ENCODE measurements at regions not wholly inside any gene's neighbourhood (a gene's known extent, or its start where the extent isn't known, plus 50 kb on each side); places are given as distances from the start of the nearest gene placed in this dataset.
"Not testable (repeated sequence)": the region's sequence is repeated elsewhere in the genome, so short reads cannot be mapped to it uniquely, and the experiment has no call there.

DNA sequence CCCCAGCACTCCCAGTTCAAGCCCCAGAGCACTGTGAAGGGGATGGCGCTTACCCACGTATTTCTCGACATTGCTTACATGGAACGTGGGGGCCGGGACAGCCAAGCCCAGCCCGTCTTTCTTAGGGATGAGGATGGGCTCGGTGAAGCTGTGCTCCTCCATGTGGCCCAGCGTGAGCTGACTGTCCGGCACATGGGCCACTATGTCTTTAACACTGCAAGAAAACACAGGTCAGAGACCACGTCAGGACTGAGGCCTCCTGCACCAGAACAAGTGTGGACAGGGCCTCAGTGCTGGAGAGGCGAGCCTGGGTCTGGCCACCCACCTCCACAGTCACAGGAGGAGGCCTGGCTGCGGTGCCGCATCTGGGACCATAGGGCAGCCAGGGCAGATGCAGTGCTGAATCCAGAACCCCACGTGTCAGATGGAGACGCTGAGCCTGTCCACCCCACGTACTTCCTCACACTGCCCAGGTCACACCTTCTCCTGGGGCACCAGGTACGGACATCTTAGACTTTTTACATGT lies 125.2 kb downstream of the TUBA3C start:
- TF ChIP-seq ZFX (IDR thresholded peaks at IDR 0.05; ENCODE audit: borderline replicate concordance) (no peak), CTCF (IDR thresholded peaks at IDR 0.05) (no peak)
- H3K27ac ChIP-seq, result no peak overlapping the region

DNA sequence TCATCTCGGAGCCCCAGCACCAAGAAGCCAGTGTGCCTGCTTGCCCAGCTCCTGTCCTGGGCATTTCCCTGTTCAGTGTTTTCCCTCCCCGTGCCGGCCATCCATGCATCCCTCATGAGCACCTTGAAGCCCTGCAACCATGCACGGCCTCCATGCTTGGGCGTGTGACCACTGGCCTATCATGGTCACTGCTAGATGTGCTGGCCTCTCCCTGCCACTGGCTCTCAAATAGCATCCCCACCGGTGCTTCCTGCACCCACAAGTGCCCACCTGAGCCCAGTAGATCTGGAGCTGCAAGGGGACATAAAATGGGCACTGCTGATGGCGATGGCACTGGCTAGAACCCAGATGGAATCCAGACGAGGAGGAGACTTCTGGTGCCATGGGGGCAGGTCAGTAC lies 126.0 kb downstream of the TUBA3C start:
- H3K27ac ChIP-seq, result no peak overlapping the region
- TF ChIP-seq CTCF (IDR thresholded peaks at IDR 0.05), result no peak

GRCh38 chr13:19053561-19053960 lies 128.1 kb downstream of the TUBA3C start:
- TF ChIP-seq CTCF (IDR thresholded peaks at IDR 0.05) (no peak), ZFX (IDR thresholded peaks at IDR 0.05; ENCODE audit: borderline replicate concordance) (no peak)

GRCh38 chr13:19052931-19053330 lies 128.7 kb downstream of the TUBA3C start:
- no peak for TF ChIP-seq ZFX (IDR thresholded peaks at IDR 0.05; ENCODE audit: borderline replicate concordance)
- no peak overlapping the region for H3K27ac ChIP-seq

More at GRCh38 chr13:19053561-19053960, 128.1 kb downstream of the TUBA3C start:
- no peak overlapping the region for H3K27ac ChIP-seq

GRCh38 chr13:19052180-19052579 lies 129.4 kb downstream of the TUBA3C start:
- no peak for TF ChIP-seq ZFX (IDR thresholded peaks at IDR 0.05; ENCODE audit: borderline replicate concordance)
- no peak for TF ChIP-seq CTCF (IDR thresholded peaks at IDR 0.05)
- H3K27ac ChIP-seq, result no peak overlapping the region

DNA sequence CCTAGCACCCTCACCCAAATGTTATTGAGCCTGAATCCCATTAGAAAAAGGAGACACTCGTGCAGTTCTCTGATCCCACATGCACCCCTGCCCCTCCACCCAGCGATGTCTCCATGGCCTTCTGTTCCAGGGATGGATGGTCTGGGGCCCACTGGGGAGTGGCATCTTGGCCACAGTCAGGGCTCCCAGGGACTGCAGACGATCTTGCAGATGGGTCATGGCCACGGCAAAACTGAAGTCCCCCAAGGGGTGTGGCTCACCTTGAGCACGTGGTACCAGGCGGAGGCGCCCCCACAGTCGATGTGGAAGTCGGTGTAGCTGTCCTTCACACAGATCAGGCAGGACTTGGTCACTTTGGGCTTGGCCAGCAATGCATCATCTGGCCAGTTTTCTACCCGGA lies 130.7 kb downstream of the TUBA3C start:
- TF ChIP-seq CTCF (IDR thresholded peaks at IDR 0.05), result no peak
- H3K27ac ChIP-seq, result no peak overlapping the region

- not testable (repeated sequence) for H3K27ac ChIP-seq
Observed at GRCh38 chr13:19049624-19050023, 132.0 kb downstream of the TUBA3C start.

DNA sequence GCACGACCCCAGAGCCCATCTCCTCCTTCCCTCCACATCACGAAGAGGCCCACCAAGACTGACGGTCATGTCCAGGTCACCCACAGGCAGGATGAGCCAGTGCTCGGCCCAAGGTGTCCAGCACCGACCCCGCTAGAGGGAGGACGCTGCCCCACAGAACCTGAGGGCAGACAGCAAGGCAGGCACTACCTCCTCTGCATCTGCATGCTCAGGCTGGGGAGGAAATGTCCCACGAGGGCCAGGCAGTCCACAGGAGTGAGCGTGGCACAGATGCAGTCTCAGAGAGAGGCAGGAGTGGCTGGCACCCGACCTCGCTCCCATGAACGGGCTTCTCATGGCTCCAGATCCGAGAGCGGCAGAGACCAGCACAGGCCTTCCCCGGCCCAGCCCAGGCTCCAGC lies 133.2 kb downstream of the TUBA3C start:
- TF ChIP-seq ZFX (IDR thresholded peaks at IDR 0.05; ENCODE audit: borderline replicate concordance), result no peak
- no peak overlapping the region for H3K27ac ChIP-seq

GRCh38 chr13:19023115-19023514 lies 158.5 kb downstream of the TUBA3C start:
- no peak for TF ChIP-seq CTCF (IDR thresholded peaks at IDR 0.05)
- no peak for TF ChIP-seq ZFX (IDR thresholded peaks at IDR 0.05; ENCODE audit: borderline replicate concordance)

More at GRCh38 chr13:19023115-19023514, 158.5 kb downstream of the TUBA3C start:
- no peak overlapping the region for H3K27ac ChIP-seq

All from 22Rv1 (cell line).